GM12874 (cell line): ENCODE measurements at regions not wholly inside any gene's neighbourhood (a gene's known extent, or its start where the extent isn't known, plus 50 kb on each side); places are given as distances from the start of the nearest gene placed in this dataset.

Source experiments
- TF ChIP-seq, protein P1 (sequence below): IDR thresholded peaks from 2 replicates; pipeline ENCODE4 v1.5.1; 2011; ENCODE audit warnings: low read depth, mild to moderate bottlenecking, control low read depth, low read length, moderate library complexity; ENCODE audit not compliant: insufficient read depth

DNA sequence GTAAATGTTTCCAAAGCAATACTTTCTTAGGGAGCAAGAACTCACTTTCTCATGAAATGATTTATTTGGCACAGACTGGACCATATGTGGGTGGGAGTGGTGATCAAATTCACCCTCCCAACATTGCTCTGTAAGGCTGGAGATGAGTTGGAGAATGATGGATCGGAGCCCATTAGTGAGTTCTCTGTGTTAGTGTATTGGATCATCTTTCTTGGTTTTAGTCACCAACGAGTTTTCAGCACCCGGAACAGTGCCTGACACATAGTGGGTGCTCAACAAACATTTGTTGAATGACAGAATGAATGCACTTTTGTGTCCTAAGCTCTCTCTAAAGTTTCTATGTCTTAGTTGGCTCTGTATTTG lies 104.5 kb upstream of the FAM20A start:
- TF ChIP-seq, protein P1, sequence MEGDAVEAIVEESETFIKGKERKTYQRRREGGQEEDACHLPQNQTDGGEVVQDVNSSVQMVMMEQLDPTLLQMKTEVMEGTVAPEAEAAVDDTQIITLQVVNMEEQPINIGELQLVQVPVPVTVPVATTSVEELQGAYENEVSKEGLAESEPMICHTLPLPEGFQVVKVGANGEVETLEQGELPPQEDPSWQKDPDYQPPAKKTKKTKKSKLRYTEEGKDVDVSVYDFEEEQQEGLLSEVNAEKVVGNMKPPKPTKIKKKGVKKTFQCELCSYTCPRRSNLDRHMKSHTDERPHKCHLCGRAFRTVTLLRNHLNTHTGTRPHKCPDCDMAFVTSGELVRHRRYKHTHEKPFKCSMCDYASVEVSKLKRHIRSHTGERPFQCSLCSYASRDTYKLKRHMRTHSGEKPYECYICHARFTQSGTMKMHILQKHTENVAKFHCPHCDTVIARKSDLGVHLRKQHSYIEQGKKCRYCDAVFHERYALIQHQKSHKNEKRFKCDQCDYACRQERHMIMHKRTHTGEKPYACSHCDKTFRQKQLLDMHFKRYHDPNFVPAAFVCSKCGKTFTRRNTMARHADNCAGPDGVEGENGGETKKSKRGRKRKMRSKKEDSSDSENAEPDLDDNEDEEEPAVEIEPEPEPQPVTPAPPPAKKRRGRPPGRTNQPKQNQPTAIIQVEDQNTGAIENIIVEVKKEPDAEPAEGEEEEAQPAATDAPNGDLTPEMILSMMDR: no peak

DNA sequence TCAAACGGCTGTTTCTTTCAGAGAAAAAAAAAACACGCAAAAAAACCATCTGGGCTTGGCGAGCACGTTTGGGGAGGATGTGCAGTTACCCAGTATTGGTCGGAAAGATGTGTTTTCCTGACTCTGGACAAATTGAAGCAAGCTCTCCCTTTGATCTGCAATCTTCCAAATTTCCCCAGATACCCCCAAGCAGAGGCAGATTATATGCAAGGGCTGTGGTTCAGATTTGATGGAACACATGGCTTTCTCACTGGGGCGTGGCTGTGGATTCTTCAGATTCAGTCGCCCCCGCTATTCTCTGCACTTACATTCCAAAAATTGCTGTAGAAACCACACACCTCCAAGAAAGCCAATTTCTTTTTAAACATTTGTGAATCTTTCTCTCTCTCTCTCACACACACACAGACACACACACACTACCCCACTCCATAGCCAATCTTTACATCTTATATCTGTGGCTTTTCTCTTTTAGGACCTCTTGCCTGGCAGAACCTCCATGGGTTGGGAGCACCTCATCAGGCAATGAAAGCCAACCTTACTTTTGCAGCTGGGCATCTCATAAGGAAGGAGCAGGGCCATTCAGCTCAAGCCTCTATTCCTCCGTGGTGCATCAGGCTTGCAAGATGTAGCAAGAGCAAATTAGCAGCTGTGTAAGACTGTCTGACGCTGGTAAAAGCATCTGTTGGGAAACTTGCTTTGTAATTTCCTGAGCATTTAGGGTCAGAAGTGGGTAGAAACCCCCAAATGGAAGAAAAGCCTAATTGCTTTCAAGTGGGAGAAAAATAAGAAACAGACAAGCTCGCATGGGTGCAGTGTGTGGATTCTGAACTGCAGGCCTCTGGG lies 103.9 kb upstream of the FAM20A start:
- TF ChIP-seq, protein P1: no peak

DNA sequence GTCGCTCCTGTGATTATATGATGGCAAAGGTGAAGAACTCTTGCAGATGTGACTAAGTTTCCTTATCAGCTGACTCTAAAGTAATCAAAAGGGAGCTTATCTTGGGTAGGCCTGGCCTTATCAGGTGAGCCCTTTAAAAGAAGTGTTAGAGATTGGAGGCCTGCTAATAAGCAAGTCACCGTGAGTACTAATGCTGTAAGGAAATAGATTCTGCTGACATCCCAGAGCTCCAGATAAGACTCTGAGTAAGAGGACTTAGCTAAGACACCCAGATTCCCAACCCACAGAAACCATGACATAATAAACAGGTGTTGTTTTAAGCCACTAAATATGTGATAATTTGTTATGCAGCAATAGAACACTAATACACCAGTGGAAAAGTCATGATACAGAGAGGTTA lies 99.9 kb upstream of the FAM20A start:
- TF ChIP-seq, protein P1: no peak

DNA sequence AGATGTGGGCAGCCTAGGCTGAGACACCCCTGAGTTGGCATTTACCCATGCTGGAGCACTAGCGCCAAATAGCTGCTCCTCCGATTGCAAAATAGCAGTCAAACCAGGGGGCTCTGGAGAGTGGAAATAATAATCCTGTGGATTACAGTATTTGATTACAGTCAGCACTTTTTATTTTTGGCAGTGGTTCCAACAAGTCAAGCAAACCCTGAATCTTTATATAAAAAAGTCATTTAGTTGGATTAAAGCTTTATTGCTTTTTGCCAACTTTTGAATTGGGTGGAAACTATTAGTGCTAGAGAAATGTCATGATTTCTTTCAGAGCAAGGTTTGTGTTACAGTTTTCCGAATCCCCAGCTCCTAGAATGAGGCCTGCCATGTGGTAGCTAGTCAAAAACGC lies 99.3 kb upstream of the FAM20A start:
- TF ChIP-seq, protein P1: no peak

DNA sequence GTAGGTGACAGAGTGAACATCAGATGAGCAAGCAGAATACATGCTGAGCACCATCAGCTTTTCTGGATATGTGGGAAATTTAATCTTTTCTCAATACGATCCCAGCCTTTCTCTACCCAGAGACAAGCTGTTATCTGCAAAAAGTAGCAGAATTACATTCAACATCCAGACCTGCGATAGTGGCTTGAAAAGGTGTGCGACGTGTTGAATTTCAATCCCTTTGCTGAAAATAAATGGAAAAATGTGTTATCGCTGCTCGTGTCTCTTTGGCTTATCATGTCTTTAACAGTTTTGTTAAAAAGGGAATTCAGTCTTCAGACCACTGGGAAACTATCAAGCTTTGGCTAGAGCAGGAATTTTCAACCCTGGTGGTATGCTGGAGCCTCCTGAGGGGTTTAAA lies 98.8 kb upstream of the FAM20A start:
- TF ChIP-seq, protein P1: no peak

DNA sequence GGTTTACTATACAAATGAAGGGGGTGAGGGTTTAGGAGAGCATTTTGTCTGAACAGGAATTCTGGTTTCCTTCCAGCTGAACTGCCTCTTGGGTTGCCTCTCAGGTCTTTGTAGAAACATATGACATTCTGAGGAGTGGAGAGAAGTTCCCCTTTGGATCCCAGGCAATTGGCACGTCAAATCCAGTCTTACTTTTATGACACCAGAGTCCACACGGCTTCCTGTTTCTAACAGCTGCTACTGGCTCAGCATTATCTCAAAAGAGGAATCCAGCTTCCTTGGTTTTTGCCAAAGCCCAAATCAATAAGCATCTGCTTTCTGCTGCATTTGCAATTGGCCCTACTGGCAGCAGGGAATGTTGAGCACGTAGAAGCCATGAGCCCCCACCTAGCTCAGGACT lies 97.6 kb upstream of the FAM20A start:
- TF ChIP-seq, protein P1: no peak

DNA sequence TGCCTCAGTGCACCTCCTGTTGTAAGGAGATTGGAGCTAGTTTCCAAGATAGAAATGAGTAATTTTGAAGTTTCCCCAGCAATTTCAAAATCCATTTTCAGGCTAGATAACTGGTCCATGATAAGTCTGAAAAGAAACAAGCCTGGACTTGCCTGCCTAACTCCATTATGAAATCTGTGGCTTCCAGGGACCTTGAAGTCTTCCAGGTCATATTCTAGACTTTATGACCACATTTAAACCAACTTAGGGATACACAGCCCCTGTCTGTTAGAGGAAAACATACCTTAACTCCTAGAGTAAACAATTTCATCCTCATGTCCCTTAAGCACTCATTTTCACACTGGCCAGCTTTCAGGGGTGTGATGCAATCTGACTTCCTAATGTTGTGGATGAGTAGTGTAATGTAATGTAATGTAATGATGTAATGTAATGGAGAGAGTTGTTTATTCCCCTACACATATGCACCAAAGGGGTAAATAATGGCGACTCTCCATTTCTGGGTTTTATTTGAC lies 96.7 kb upstream of the FAM20A start:
- TF ChIP-seq, protein P1: no peak
